ENCODE measurements at regions not wholly inside any gene's neighbourhood (a gene's known extent, or its start where the extent isn't known, plus 50 kb on each side); places are given as distances from the start of the nearest gene placed in this dataset.

DNA sequence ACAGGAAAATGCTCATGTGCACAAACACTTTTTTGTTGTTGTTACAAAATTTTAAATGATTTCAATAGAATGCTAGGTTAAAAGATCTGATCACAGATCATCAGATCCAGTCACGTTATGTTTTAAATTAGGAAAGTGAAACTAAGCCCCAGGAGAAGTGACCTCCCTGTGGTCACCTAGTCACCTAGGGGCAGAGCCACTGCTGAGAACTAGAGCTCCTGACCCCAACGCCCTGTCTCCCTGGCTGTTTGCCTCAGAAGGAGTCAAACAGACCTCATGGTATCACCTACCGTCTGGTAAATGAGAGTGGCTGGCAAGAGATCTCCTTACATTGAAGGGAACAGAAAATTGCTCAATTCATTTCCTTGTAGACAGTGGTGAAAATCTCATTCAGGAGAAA lies 447.3 kb downstream of the ADRA2A start:
- H3K9me3 Mint-ChIP-seq, result no peaks in the 10 kb centered on the region
- H3K27me3 Mint-ChIP-seq, result peaks cover 2% of the 10 kb centered on the region
- H3K4me1 Mint-ChIP-seq, result no peaks in the 10 kb centered on the region
- H3K4me3 Mint-ChIP-seq, result no peak overlapping the region
- H3K27ac Mint-ChIP-seq, result no peak overlapping the region
- no peak for DNase-seq
- ATAC-seq, result no peak
- no peaks in the 10 kb centered on the region for H3K36me3 Mint-ChIP-seq (ENCODE audit: low read depth)

DNA sequence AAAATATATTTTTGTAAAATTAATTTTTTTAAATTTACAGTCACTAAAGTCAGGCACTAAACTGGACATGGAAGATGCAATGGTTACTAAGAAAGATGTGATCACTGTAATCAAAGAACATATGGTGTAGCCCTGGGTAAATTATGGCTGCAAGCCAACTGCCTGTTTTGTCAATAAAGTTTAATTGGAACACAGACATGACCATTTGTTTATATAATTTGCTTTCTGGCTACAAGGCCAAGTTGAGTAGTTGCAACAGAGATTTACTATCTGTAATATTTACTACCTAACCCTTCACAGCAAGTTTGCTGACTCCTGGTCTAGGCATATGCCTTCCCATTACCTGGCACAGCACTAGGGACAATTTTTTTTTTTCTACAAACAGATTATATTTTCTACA lies 448.9 kb downstream of the ADRA2A start:
- ATAC-seq, result no peak
- Mint-ChIP-seq H3K36me3 (ENCODE audit: low read depth) (no peaks in the 10 kb centered on the region), H3K27me3 (peaks cover 2% of the 10 kb centered on the region), H3K4me3 (no peak overlapping the region), H3K4me1 (no peaks in the 10 kb centered on the region), H3K9me3 (no peaks in the 10 kb centered on the region), H3K27ac (no peak overlapping the region)
- no peak for DNase-seq

DNA sequence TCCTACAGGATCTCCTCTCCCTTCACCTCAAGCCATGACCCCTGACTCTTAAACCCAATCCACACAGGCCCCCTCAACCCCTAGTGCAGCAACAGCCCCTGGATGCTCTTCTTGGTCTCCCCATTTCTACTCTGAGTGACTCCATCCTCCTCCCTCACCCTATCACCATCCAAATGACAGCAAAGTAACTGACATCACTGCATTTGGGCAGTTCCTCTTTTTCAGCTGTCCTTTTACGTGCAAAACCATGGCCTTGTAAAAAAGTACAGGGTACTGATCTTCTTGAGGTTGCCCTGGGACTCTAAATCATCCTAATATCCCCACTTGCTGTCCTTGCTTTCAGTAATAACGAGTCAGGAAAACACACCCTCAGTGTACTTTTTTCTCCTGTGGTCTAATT lies 454.9 kb downstream of the ADRA2A start:
- Mint-ChIP-seq H3K4me1 (no peaks in the 10 kb centered on the region), H3K27ac (no peak overlapping the region), H3K36me3 (ENCODE audit: low read depth) (no peaks in the 10 kb centered on the region), H3K27me3 (peaks cover 6% of the 10 kb centered on the region), H3K4me3 (no peak overlapping the region), H3K9me3 (no peaks in the 10 kb centered on the region)
- DNase-seq, result no peak
- ATAC-seq, result no peak

DNA sequence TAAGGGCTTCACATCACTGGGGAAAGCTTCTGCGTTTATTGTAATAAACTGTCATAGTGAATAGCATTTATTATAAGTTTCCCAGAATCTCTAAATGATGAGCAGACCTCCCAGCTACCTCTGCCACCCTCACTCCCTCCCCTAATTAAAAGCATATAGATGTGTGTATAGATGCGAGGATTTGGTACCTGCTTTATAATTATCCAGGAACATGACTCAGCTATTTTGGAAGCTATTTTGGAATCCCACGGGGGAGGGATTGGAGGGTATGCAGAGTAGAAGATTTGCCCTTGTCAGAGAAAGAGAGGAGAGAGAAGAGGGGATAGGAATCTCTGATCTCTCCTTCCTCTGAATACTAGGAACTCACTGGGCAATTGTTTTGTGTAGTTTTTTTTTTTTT lies 455.3 kb downstream of the ADRA2A start:
- no peak overlapping the region for H3K27ac Mint-ChIP-seq
- H3K4me3 Mint-ChIP-seq, result no peak overlapping the region
- H3K27me3 Mint-ChIP-seq, result peaks cover 7% of the 10 kb centered on the region
- H3K36me3 Mint-ChIP-seq (ENCODE audit: low read depth), result no peaks in the 10 kb centered on the region
- H3K9me3 Mint-ChIP-seq, result no peaks in the 10 kb centered on the region
- DNase-seq (no peak), ATAC-seq (no peak)
- no peaks in the 10 kb centered on the region for H3K4me1 Mint-ChIP-seq

DNA sequence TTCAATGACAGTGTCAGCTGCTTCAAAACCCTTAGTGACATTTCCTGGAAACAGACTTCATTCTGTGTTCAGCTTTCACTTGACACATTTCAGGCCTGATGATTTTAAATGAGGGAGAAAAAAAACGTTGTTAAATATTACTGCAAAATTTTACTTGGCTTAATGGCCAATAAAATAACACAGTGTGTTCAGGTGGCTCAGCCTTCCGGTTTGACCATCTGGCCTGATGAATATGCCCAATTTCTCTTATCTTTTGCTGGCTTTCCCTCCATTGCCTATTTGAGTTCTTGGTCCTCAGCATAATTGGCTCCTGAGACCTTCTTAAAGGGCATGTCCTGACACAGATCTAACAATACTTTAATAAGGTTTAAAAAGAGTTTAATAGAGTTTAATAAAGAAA lies 462.4 kb downstream of the ADRA2A start:
- Mint-ChIP-seq H3K36me3 (ENCODE audit: low read depth) (no peaks in the 10 kb centered on the region), H3K27ac (no peak overlapping the region), H3K27me3 (peaks cover 11% of the 10 kb centered on the region), H3K9me3 (no peaks in the 10 kb centered on the region), H3K4me3 (no peak overlapping the region), H3K4me1 (no peaks in the 10 kb centered on the region)
- DNase-seq (no peak), ATAC-seq (no peak)

DNA sequence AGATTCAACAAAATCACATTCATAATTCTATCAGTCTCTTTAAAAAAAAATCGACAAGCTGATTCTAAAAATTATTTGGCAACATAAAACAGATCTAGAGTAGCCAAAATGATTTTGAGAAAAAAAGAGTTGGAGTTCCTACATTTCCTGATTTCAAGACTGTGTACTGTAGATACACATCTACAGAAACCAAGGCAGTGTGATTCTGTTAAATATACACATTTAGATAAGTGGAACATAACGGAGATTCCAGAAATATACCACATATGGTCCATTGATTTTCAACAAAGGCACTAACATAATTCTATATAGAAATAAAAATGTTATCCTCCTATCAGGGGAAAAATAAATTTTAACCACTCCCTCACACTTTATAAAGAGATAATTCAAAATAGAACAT lies 467.0 kb downstream of the ADRA2A start:
- H3K36me3 Mint-ChIP-seq (ENCODE audit: low read depth), result no peaks in the 10 kb centered on the region
- ATAC-seq (no peak), DNase-seq (no peak)
- H3K4me1 Mint-ChIP-seq, result no peaks in the 10 kb centered on the region
- no peak overlapping the region for H3K27ac Mint-ChIP-seq
- no peak overlapping the region for H3K4me3 Mint-ChIP-seq
- H3K9me3 Mint-ChIP-seq, result no peaks in the 10 kb centered on the region
- H3K27me3 Mint-ChIP-seq, result no peaks in the 10 kb centered on the region

DNA sequence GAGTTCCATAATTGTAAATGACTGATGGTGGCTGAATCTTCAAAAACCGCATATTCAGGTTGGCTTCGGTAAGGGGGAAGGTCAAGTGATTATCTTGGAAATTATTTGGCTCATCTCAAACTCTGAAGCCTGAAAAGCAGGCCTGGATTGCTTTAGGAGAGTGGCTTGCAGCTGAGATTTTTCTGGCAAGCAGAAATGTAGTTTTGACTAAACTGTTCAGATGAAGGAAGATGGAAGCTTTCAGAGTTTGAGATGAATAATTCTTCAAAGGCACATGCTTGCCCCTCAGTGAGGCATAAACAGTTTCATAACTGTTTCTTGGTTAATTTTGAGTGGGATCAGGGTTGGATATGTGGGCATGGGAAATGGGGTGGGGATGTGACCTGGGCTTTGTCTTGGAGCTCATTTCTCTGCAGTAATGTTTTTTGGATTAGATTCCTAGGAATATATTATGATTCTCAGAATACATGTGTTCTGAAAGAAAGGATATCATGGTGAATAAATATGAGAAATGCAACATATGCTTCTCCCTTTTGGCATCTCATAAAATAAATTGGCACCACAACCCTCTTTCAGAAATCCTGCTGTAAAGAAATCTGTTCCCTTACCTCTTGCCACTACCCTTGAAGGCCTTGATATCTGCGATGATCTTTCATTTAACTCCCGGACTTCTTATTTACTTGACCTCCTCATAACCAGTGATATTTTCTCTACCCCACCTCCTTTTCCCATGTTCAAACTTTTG lies 469.2 kb downstream of the ADRA2A start:
- Mint-ChIP-seq H3K9me3 (no peaks in the 10 kb centered on the region), H3K27me3 (no peaks in the 10 kb centered on the region), H3K4me1 (no peaks in the 10 kb centered on the region), H3K4me3 (no peak overlapping the region), H3K36me3 (ENCODE audit: low read depth) (no peaks in the 10 kb centered on the region), H3K27ac (no peak overlapping the region)
- ATAC-seq, result no peak
- no peak for DNase-seq

DNA sequence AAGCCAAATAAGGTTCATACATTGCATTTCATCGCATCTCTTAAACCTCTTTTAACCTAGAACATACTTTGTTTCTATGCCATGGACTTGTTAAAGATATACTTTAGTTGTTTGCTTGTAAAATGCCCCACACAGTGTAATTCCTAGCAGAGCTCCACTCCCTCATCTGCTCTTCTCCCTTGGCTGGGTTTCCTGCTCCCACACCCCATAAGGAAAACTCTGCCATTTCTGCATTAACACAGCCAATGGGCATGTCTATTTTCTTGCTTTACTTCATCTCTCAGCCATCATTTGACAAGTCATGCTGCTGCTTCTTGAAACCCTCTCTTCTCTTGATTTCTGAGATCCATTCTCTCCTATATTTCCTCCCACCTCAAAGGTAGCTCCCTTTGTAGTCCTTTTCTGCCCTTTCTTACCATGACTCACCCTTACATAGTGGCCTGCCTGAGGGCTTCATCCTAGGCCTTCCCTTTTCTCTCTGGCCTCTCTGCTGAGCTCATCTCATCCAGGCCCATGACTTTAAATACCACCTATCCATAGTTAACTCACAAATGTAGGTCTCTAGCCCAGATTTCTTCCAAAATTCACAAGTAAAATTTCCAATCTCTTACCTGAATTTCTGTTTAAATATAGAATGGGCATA lies 471.4 kb downstream of the ADRA2A start:
- Mint-ChIP-seq H3K4me3 (no peak overlapping the region), H3K9me3 (no peaks in the 10 kb centered on the region), H3K27ac (no peak overlapping the region), H3K27me3 (no peaks in the 10 kb centered on the region), H3K36me3 (ENCODE audit: low read depth) (no peaks in the 10 kb centered on the region), H3K4me1 (no peaks in the 10 kb centered on the region)
- no peak for ATAC-seq
- DNase-seq, result no peak

DNA sequence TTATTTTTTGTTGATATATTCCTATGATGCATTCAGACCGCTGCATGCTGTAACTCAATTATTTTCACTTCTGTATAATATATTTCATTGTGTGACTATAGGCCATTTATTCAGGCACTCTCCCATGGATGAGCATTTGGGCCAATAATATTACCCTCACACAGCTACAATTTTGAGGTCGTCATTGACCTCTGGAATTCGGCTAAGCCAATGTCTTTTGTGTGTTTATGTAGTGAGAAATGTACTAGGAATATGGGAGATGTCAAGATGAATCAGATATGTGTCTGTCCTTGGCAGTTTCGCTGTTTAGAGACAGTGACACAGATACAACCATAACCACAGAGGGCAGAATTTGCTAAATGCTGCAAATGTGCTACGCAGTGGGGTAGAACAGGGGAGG lies 474.2 kb downstream of the ADRA2A start:
- Mint-ChIP-seq H3K4me3 (no peak overlapping the region), H3K27ac (no peak overlapping the region), H3K27me3 (no peaks in the 10 kb centered on the region), H3K9me3 (no peaks in the 10 kb centered on the region), H3K36me3 (ENCODE audit: low read depth) (no peaks in the 10 kb centered on the region), H3K4me1 (no peaks in the 10 kb centered on the region)
- ATAC-seq (no peak), DNase-seq (no peak)

DNA sequence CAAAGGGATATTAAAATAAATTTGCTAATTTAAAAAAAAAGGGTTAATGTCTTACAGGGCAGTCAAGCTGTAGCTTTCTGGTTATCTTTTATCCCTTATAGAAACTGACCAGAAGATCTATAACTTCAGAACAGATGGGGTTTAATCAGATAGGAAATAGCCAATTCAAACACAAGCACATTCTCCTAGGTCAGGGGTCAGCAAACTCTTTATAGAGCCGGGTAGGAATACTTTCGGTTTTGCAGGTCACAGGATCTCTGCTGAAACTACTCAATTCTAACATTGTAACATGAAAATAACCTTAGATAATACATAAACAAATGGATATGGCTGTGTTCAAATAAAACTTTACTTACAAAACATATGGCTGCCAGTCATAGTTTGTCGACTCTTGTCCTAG lies 479.8 kb downstream of the ADRA2A start:
- ATAC-seq (no peak), DNase-seq (no peak)
- no peak overlapping the region for H3K4me3 Mint-ChIP-seq
- no peaks in the 10 kb centered on the region for H3K9me3 Mint-ChIP-seq
- no peak overlapping the region for H3K27ac Mint-ChIP-seq
- no peaks in the 10 kb centered on the region for H3K4me1 Mint-ChIP-seq
- no peaks in the 10 kb centered on the region for H3K36me3 Mint-ChIP-seq (ENCODE audit: low read depth)
- peaks cover 2% of the 10 kb centered on the region for H3K27me3 Mint-ChIP-seq

DNA sequence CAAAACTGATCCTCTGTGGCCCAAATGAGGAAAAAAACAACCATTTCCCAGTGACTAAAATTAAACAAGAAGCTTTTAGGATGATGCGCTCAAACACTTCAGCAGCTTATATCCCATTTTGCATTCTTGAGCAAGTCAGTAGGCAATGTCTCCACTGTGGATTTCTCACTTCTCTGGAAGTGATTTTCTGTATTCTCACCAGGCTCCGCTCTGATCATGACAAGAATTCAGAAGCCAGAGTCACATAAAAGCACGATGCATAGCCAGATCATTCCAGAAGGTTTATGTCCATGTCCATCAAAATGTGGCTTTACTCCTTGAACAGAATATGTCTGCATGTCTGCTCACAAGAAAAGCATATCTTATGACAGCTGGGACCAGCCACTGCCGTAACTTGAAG lies 481.4 kb downstream of the ADRA2A start:
- Mint-ChIP-seq H3K9me3 (no peaks in the 10 kb centered on the region), H3K36me3 (ENCODE audit: low read depth) (no peaks in the 10 kb centered on the region), H3K27me3 (peaks cover 2% of the 10 kb centered on the region), H3K4me1 (no peaks in the 10 kb centered on the region), H3K4me3 (no peak overlapping the region), H3K27ac (no peak overlapping the region)
- DNase-seq (no peak), ATAC-seq (no peak)

DNA sequence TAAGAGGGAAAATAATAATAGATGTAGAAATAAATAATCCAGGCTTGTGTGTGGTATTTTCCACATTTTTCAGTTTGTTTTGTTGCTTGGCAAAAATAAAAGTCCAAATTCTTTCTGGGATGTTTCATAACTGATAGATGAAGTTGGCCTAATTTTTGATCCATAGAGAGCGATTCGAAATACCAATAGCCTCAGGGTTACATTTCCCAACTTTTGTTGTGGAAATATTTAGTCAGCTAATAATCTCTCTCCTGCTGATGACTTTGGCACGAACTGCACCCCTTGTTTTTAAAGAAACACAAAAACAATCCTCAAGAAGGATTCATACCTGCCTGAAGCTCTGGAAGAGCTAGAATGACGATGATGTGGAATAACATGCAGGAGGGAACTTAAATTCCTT lies 483.2 kb downstream of the ADRA2A start:
- Mint-ChIP-seq H3K27ac (no peak overlapping the region), H3K27me3 (peaks cover 2% of the 10 kb centered on the region), H3K36me3 (ENCODE audit: low read depth) (no peaks in the 10 kb centered on the region), H3K4me1 (no peaks in the 10 kb centered on the region), H3K4me3 (no peak overlapping the region), H3K9me3 (no peaks in the 10 kb centered on the region)
- ATAC-seq, result no peak
- DNase-seq, result no peak

DNA sequence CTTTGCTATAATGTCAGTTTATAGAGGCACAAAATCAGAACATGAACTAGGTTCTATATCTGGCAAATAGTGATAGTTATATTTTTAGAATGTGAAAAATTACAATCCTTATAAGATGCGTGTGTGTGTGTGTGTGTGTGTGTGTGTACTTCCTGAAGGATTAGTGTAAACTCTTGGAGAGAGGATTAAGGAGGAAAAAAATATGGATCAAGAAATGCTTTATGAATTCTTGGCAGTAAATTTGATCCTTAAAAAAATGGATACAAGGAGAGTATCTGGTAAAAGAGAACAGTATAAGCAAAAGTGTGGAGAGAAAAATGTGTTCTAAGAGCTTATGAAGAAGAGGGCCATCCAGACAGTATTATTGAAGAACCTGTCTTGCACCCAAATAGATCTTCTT lies 484.3 kb downstream of the ADRA2A start:
- peaks cover 2% of the 10 kb centered on the region for H3K27me3 Mint-ChIP-seq
- no peak for ATAC-seq
- no peak overlapping the region for H3K4me3 Mint-ChIP-seq

DNA sequence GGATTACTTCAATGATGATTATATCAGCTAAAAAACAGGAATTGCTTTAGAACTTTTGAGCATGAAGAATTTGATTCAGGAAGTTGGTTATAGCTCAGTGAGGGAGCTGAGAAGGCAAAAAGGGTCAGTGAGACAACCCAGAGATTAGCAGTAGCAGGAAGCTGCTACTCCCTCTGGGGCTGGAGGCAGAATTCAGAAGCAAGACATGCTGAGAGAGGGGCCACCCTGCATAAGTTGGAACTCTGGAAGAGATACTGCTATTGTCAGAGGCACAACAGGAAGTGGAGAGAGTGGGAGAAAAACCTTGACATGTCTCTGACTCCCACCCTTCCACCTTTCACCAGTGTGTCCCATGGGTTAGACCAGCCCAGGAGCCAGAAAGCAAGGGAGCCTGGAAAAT lies 488.7 kb downstream of the ADRA2A start:
- no peak for DNase-seq
- Mint-ChIP-seq H3K36me3 (ENCODE audit: low read depth) (no peaks in the 10 kb centered on the region), H3K27ac (no peak overlapping the region), H3K4me1 (no peaks in the 10 kb centered on the region), H3K4me3 (no peak overlapping the region), H3K27me3 (peaks cover 5% of the 10 kb centered on the region), H3K9me3 (no peaks in the 10 kb centered on the region)
- no peak for ATAC-seq

More for the DNA sequence above, 484.3 kb downstream of the ADRA2A start:
- Mint-ChIP-seq H3K9me3 (no peaks in the 10 kb centered on the region), H3K36me3 (ENCODE audit: low read depth) (no peaks in the 10 kb centered on the region), H3K27ac (no peak overlapping the region), H3K4me1 (no peaks in the 10 kb centered on the region)
- DNase-seq, result no peak

DNA sequence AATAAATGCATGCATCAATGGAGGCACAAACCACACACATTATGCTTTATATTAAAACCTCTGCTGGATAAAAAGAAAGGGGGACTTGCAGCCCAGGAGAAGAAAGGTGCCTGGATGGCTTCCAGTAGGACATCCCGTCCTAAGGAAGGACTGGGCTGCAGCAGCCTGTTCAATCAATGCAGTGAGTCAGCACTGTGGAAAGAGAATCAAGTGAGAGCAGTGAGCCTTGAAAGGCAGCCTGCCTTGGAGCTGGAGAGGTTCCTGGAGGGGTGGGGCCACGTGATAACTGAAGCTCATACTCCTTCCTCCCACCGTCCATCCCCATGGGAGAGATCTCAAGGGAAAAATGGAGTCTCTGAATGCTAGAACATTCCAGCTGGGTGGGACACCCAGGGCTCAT lies 501.2 kb downstream of the ADRA2A start:
- ATAC-seq (no peak), DNase-seq (no peak)
- no peaks in the 10 kb centered on the region for H3K4me1 Mint-ChIP-seq
- peaks cover 9% of the 10 kb centered on the region for H3K9me3 Mint-ChIP-seq
- peaks cover 10% of the 10 kb centered on the region for H3K27me3 Mint-ChIP-seq
- peaks cover 1% of the 10 kb centered on the region for H3K36me3 Mint-ChIP-seq (ENCODE audit: low read depth)
- no peak overlapping the region for H3K4me3 Mint-ChIP-seq
- H3K27ac Mint-ChIP-seq, result no peak overlapping the region

DNA sequence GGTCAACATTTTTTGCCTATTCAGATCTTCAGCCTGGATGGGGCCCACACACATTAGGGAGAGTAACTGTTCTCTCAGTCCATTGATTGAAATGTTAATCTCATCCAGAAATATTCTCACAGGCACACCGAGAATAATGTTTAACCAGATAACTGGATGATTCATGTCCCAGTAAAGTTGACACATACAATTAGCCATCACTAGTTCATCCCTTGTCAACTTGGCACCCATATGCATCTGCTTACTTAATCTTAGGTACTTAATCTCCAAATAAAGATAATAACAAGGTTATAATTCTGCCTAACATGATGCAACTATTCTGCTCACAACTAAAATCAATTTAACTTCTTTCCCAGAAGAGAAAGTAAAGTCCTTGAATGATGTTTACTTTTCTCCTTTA lies 502.6 kb downstream of the ADRA2A start:
- Mint-ChIP-seq H3K4me3 (no peak overlapping the region), H3K4me1 (no peaks in the 10 kb centered on the region), H3K36me3 (ENCODE audit: low read depth) (peaks cover 1% of the 10 kb centered on the region), H3K9me3 (peaks cover 3% of the 10 kb centered on the region), H3K27me3 (peaks cover 10% of the 10 kb centered on the region), H3K27ac (no peak overlapping the region)
- no peak for DNase-seq
- ATAC-seq, result no peak
